ELF-1 (cell line): ENCODE measurements at regions not wholly inside any gene's neighbourhood (a gene's known extent, or its start where the extent isn't known, plus 50 kb on each side); places are given as distances from the start of the nearest gene placed in this dataset.
"Not testable (repeated sequence)": the region's sequence is repeated elsewhere in the genome, so short reads cannot be mapped to it uniquely, and the experiment has no call there.

ENCODE experiments used
- DNase-seq: peaks from one replicate; pipeline ENCODE4 v3.0.0-alpha.2; 2016; ENCODE audit warnings: low read depth, low spot score

GRCh38 chrX:137198040-137198439 is 164.2 kb upstream of the GPR101 start:
- DNase-seq: no peak

DNA sequence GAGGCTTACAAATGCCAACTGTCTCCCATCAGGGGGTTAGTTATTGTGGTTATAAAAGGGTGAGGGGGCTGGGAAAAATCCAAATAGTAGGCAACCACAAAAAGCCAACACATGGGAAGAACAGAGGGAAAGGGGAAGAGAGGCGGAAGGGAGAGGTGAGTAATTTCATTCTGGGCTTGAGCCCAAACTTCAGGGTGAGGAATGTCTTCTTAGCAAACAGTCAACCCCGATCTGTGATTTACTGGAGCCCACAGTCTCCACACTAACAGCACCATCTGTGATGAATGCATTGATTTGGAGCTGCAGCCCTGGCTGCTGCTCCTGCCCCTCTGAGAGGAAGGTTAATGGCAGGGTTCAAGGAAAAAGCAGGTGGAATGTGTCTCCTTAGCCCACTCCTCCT is 162.2 kb upstream of the GPR101 start:
- DNase-seq: no peak

GRCh38 chrX:137195296-137195695 is 161.5 kb upstream of the GPR101 start:
- DNase-seq: no peak

GRCh38 chrX:137194164-137194563 is 160.4 kb upstream of the GPR101 start:
- DNase-seq: peak; percentile 87

GRCh38 chrX:137187540-137187939 is 153.7 kb upstream of the GPR101 start:
- DNase-seq: no peak

- no peak for DNase-seq
These were observed 144.6 kb upstream of the GPR101 start for GRCh38 chrX:137178392-137178791.

- no peak for DNase-seq
These were observed 138.6 kb upstream of the GPR101 start for GRCh38 chrX:137172317-137172948.

GRCh38 chrX:137171626-137172025 is 137.8 kb upstream of the GPR101 start:
- no peak for DNase-seq

DNA sequence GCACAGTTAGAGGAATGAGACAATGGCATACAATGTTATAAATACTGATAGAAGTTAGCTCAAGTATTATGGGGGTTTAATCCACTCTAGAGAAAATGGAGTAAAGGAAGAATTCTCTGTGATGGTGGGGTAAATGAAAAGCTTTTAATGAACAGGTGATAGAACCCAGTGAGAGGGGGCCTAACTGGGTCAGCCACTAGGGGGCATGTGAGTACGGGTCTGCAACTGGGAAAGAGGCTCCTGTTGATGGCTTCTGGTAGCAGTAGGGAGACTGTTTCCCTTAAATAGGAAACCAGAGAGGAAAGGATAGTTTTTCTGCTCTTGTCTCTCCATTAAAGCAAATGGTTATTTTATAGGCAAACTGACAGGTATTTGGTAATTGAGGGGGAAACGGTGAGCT is 132.8 kb upstream of the GPR101 start:
- peak; percentile 57 for DNase-seq

DNA sequence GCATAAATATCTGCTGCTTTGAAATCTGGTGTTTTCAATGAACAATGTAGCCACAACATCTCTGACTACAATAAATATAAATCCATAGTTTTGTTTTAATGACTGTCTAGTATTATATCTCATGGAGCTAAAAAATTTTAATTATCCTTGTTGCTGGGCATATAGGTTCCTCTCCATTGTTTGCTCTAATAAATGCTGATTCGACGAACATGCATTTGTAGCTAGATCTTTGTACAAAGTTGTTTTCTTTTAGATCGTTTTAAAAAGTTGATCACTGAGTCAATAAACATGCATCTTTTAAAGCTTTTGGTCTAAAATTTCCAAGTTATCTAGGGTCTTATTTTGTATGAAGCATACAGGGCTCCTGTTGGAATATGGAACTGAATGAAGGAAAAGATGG is 130.5 kb upstream of the GPR101 start:
- DNase-seq: no peak

DNA sequence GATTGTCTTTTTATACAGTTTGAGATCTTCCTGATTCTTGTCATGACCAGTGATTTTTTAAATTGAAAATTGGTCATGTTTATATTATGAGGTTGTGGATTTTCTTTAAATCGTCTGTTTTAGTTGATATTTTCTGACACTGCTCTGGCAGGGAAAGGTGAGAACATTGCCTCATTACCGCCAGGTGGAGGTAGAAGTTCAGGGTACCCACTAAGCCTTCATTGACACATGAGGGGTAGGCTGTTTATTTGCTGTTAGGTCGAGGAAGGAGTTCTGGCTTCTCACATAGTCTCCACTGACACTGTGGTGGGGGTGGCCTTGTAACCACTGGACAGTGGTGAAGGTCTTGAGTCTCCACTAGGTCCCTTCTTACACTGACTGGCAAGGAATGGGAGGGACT is 117.6 kb upstream of the GPR101 start:
- peak; percentile 30 for DNase-seq

DNA sequence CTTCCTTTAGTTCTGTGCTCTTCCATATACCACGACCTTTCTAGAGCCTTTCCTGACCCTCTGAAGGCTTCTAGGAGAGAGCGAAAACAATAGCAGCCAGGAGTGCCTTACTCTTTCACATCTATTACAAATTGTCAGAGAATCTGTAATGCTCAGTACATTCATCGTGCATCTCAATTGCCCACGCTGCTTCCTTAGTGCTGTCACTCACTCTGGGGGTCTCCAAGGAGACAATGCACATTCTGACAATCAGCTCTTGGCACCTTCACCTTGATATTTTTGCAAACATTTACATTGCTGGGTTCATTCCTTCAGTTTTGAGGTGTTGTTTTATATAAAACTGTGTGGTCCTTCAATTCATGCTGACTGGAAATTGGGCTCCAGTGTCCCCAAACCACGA is 110.1 kb upstream of the GPR101 start:
- no peak for DNase-seq

DNA sequence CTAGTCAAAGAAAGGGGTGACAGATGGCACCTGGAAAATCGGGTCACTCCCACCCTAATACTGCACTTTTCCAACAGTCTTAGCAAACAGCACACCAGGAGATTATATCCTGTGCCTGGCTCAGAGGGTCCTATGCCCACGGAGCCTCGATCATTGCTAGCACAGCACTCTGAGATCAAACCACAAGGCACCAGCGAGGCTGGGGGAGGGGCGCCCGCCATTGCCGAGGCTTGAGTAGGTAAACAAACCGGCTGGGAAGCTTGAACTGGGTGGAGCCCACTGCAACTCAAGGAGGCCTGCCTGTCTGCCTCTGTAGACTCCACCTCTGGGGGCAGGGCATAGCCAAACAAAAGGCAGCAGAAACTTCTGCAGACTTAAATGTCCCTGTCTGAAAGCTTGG is 88.9 kb upstream of the GPR101 start:
- not testable (repeated sequence) for DNase-seq

- DNase-seq: no peak
These were observed 85.3 kb upstream of the GPR101 start for GRCh38 chrX:137119049-137119448.

DNA sequence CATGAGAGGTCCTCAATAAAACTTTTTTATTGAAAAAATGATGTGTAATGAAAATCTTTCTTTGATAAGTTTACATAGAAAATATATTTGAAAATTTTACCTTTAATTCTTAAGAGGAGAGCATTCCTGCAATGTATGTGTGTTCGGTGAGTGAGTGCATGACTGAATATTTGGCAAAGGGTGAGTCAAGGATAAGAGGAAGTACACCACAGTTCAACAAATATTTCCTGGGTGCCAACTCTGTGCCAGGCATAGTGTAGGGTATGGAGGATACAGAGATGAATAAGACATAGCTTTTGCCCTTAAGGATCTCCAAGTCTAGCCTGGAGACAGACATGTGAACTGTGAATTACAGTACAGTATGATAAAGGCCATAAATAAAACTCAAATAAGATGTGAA is 84.7 kb upstream of the GPR101 start:
- no peak for DNase-seq

- DNase-seq: no peak
These were observed 84.3 kb upstream of the GPR101 start for GRCh38 chrX:137118136-137118535.

- not testable (repeated sequence) for DNase-seq
These were observed 74.1 kb upstream of the GPR101 start for GRCh38 chrX:137107877-137108276.

GRCh38 chrX:137101273-137101990 is 67.6 kb upstream of the GPR101 start:
- no peak for DNase-seq
